CD4-positive, alpha-beta T cell treated with Interleukin-10 for 1 hour (primary cell): ENCODE measurements at regions not wholly inside any gene's neighbourhood (a gene's known extent, or its start where the extent isn't known, plus 50 kb on each side); places are given as distances from the start of the nearest gene placed in this dataset.

Experiments used
- DNase-seq: peaks from one replicate; pipeline ENCODE4 v3.0.0-alpha.2; 2020

- DNase-seq: no peak
Observed at GRCh38 chr5:4083591-4084337, 488.1 kb downstream of the IRX1 start.

GRCh38 chr5:4086081-4086480, 490.4 kb downstream of the IRX1 start:
- no peak for DNase-seq

- no peak for DNase-seq
Observed at GRCh38 chr5:4087110-4087509, 491.5 kb downstream of the IRX1 start.

GRCh38 chr5:4089087-4089486, 493.5 kb downstream of the IRX1 start:
- no peak for DNase-seq

GRCh38 chr5:4093236-4093635, 497.6 kb downstream of the IRX1 start:
- no peak for DNase-seq

- no peak for DNase-seq
Observed at GRCh38 chr5:4093970-4094369, 498.3 kb downstream of the IRX1 start.

- no peak for DNase-seq
Observed at GRCh38 chr5:4095918-4096630, 500.4 kb downstream of the IRX1 start.

GRCh38 chr5:4097199-4097598, 501.6 kb downstream of the IRX1 start:
- no peak for DNase-seq

GRCh38 chr5:4098226-4098625, 502.6 kb downstream of the IRX1 start:
- no peak for DNase-seq

GRCh38 chr5:4099386-4099785, 503.8 kb downstream of the IRX1 start:
- DNase-seq: no peak

- DNase-seq: no peak
Observed at GRCh38 chr5:4100739-4101138, 505.1 kb downstream of the IRX1 start.

- DNase-seq: no peak
Observed at GRCh38 chr5:4101189-4101588, 505.6 kb downstream of the IRX1 start.

GRCh38 chr5:4104831-4105597, 509.4 kb downstream of the IRX1 start:
- DNase-seq: no peak

GRCh38 chr5:4108690-4109089, 513.1 kb downstream of the IRX1 start:
- no peak for DNase-seq

GRCh38 chr5:4113426-4113825, 517.8 kb downstream of the IRX1 start:
- DNase-seq: no peak

GRCh38 chr5:4113905-4114304, 518.3 kb downstream of the IRX1 start:
- no peak for DNase-seq

GRCh38 chr5:4114452-4114851, 518.8 kb downstream of the IRX1 start:
- no peak for DNase-seq

GRCh38 chr5:4116834-4117233, 521.2 kb downstream of the IRX1 start:
- DNase-seq: no peak

GRCh38 chr5:4124221-4124970, 528.8 kb downstream of the IRX1 start:
- no peak for DNase-seq

GRCh38 chr5:4128994-4129393, 533.4 kb downstream of the IRX1 start:
- no peak for DNase-seq

GRCh38 chr5:4129523-4129922, 533.9 kb downstream of the IRX1 start:
- DNase-seq: no peak

GRCh38 chr5:4130819-4131218, 535.2 kb downstream of the IRX1 start:
- DNase-seq: no peak

GRCh38 chr5:4137781-4138180, 542.1 kb downstream of the IRX1 start:
- DNase-seq: no peak
